ENCODE measurements at regions not wholly inside any gene's neighbourhood (a gene's known extent, or its start where the extent isn't known, plus 50 kb on each side); places are given as distances from the start of the nearest gene placed in this dataset.

GRCh38 chr6:122102026-122102425, 297.4 kb upstream of the HSF2 start:
- no peak for DNase-seq (ENCODE audit: extremely low read depth in 1 of 11, low read depth in 9 of 11, low spot score in 4 of 11)

GRCh38 chr6:122107256-122107852, 292.1 kb upstream of the HSF2 start:
- DNase-seq (ENCODE audit: extremely low read depth in 1 of 11, low read depth in 9 of 11, low spot score in 4 of 11), result no peak

GRCh38 chr6:122109075-122109474, 290.4 kb upstream of the HSF2 start:
- no peak for DNase-seq (ENCODE audit: extremely low read depth in 1 of 11, low read depth in 9 of 11, low spot score in 4 of 11)

GRCh38 chr6:122114717-122115116, 284.7 kb upstream of the HSF2 start:
- no peak for DNase-seq (ENCODE audit: extremely low read depth in 1 of 11, low read depth in 9 of 11, low spot score in 4 of 11)

GRCh38 chr6:122116119-122116834, 283.2 kb upstream of the HSF2 start:
- DNase-seq (ENCODE audit: extremely low read depth in 1 of 11, low read depth in 9 of 11, low spot score in 4 of 11), result no peak

- DNase-seq (ENCODE audit: extremely low read depth in 1 of 11, low read depth in 9 of 11, low spot score in 4 of 11), result no peak
Observed at GRCh38 chr6:122116835-122117627, 282.4 kb upstream of the HSF2 start.

GRCh38 chr6:122118945-122119506, 280.4 kb upstream of the HSF2 start:
- DNase-seq (ENCODE audit: extremely low read depth in 1 of 11, low read depth in 9 of 11, low spot score in 4 of 11), result no peak

- no peak for DNase-seq (ENCODE audit: extremely low read depth in 1 of 11, low read depth in 9 of 11, low spot score in 4 of 11)
Observed at GRCh38 chr6:122122202-122122601, 277.2 kb upstream of the HSF2 start.

GRCh38 chr6:122122686-122123085, 276.8 kb upstream of the HSF2 start:
- DNase-seq (ENCODE audit: extremely low read depth in 1 of 11, low read depth in 9 of 11, low spot score in 4 of 11), result no peak

GRCh38 chr6:122124908-122125307, 274.5 kb upstream of the HSF2 start:
- no peak for DNase-seq (ENCODE audit: extremely low read depth in 1 of 11, low read depth in 9 of 11, low spot score in 4 of 11)

- no peak for DNase-seq (ENCODE audit: extremely low read depth in 1 of 11, low read depth in 9 of 11, low spot score in 4 of 11)
Observed at GRCh38 chr6:122126894-122127293, 272.6 kb upstream of the HSF2 start.

GRCh38 chr6:122128445-122128844, 271.0 kb upstream of the HSF2 start:
- no peak for DNase-seq (ENCODE audit: extremely low read depth in 1 of 11, low read depth in 9 of 11, low spot score in 4 of 11)

- DNase-seq (ENCODE audit: extremely low read depth in 1 of 11, low read depth in 9 of 11, low spot score in 4 of 11), result no peak
Observed at GRCh38 chr6:122129313-122130025, 270.0 kb upstream of the HSF2 start.

- DNase-seq (ENCODE audit: extremely low read depth in 1 of 11, low read depth in 9 of 11, low spot score in 4 of 11), result no peak
Observed at GRCh38 chr6:122130026-122130348, 269.5 kb upstream of the HSF2 start.

- DNase-seq (ENCODE audit: extremely low read depth in 1 of 11, low read depth in 9 of 11, low spot score in 4 of 11), result no peak
Observed at GRCh38 chr6:122130518-122130917, 268.9 kb upstream of the HSF2 start.

GRCh38 chr6:122136386-122136785, 263.1 kb upstream of the HSF2 start:
- no peak for DNase-seq (ENCODE audit: extremely low read depth in 1 of 11, low read depth in 9 of 11, low spot score in 4 of 11)

- DNase-seq (ENCODE audit: extremely low read depth in 1 of 11, low read depth in 9 of 11, low spot score in 4 of 11), result no peak
Observed at GRCh38 chr6:122140031-122140430, 259.4 kb upstream of the HSF2 start.

- DNase-seq (ENCODE audit: extremely low read depth in 1 of 11, low read depth in 9 of 11, low spot score in 4 of 11), result no peak
Observed at GRCh38 chr6:122141246-122141645, 258.2 kb upstream of the HSF2 start.

- DNase-seq (ENCODE audit: extremely low read depth in 1 of 11, low read depth in 9 of 11, low spot score in 4 of 11), result no peak
Observed at GRCh38 chr6:122143813-122144601, 255.4 kb upstream of the HSF2 start.

All from renal cortex interstitium (tissue), 11 donors.